HG03521 (cell line): ENCODE measurements at regions not wholly inside any gene's neighbourhood (a gene's known extent, or its start where the extent isn't known, plus 50 kb on each side); places are given as distances from the start of the nearest gene placed in this dataset.

Source experiments
- ATAC-seq: cut with Tn5 transposase; IDR thresholded peaks from one replicate; pipeline ENCODE4 v1.9.1; 2021; ENCODE audit warnings: mild to moderate bottlenecking, moderate library complexity; ENCODE audit not compliant: unreplicated experiment

DNA sequence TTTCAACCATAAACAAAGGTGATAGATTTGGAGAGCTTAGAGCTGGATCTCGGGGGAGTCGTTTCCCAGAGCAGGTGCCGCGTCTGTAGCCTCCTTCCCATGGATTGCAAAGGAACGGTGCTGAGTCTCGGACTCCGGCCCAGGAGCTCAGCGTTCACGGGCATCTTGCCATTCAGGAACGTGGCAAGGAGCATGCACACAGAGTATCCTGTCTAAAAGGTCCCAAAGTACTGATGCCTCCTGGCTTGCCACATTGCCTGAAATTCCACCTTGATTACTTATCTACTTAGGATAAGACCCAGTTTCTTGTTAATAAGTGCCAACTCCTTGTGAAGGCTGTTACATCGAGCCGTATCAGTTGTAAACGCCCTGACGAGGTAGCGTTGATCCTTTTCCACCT lies 197.8 kb upstream of the MYT1L start:
- ATAC-seq, result no peak

DNA sequence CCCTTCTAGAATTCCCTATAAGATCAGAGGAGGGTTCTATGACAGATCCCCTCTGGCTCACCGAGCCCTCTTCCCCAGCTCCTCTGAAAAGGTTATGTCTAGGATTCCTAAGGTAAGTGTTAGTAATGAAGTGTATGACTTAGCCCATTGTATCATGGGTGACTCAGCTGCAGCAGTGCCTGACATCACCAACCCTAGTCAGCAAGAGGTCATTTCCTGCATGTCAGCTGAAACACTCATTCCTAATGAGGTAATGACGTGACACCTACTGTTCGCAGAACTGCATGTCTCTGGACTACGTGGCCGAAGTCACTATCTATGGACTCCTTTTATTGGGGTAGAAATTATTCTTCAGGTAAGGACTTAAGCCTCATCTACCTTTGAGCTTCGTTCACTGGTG lies 196.1 kb upstream of the MYT1L start:
- ATAC-seq, result no peak

DNA sequence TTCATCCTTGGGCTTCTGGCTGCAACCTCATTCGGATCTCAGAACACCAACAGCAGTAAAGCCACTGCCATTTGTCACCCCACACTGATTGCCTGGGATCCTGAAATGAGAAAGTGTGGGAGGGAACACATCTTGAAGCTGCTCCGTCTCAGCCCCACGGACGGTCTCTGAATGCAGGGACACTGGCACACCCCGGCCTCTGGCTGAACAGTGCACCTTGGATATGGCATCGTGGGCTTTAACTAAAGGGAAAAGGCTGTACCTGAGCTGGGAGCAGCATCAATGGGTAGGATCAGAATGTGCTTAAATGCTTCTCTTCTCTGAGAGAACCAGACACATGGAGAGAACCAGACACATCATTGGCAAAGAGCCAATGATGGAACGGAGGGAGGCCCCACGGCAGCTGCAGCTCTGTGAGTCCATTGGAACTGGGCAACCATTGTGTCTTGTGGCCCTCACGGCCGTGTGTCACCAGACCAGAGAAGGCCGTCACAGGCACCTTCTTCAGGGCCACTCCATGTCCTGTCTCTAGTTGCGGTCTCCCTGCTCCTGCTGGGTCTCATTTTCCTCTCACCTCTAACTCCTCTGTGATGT lies 193.4 kb upstream of the MYT1L start:
- no peak for ATAC-seq

DNA sequence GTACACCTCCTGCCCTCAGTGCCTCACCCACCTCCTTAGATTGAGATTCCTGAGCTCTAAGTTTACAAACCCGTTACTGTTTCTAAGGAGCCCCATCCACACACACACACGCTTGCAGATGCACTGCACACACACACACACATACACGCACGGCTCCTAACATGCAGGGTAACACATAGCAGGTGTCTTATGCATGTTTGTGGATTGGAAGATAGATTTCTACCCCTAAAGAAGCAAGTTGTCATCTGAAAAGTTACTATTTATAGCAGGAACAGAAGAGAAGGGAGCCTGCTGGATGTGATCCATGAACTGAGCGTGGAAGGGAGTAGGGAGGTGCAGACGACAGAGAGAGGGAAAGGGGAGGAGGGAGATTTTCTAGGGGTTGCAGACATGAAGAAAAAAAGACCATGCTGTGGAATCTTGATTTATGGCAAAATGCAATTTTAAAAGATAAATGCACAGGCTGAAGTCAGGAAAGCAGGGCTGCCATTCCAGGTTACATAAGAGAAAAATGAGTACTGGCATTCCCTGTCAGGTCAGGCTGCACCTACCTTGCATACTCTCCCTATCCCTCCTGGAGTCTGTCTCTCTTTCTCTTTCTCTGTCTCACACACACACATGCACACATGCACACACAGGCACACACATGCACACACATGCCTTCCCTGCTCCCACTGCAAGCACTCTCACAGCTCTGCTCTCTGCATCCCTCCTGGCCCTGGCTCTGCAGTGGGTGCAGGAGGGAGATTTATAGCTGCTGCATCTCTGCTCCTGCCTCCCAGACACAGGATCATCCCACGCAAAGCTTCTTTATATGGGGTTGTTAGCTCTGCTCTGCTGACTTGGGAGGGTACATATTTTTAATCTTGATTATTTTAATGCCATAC lies 192.6 kb upstream of the MYT1L start:
- ATAC-seq, result no peak

DNA sequence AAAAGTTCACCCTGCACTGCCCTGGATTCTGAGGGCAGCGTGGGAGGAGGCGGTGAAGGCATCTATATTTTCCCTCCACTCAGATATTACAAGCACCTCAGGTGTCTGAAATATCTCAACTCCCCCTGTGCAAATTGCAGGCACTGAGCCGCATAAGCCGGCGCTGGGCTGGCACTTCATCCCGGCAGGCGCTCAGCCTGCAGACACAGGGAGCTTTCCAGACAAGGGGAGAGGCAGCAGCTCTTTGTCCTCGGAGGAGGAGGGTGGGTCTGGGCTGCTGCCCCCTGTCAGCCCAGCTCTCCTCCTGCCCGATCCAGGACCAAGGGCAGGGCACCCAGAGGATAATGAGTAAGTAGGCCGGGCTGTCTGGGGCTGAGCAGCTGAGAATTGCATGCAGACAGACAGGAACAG lies 189.3 kb upstream of the MYT1L start:
- no peak for ATAC-seq

DNA sequence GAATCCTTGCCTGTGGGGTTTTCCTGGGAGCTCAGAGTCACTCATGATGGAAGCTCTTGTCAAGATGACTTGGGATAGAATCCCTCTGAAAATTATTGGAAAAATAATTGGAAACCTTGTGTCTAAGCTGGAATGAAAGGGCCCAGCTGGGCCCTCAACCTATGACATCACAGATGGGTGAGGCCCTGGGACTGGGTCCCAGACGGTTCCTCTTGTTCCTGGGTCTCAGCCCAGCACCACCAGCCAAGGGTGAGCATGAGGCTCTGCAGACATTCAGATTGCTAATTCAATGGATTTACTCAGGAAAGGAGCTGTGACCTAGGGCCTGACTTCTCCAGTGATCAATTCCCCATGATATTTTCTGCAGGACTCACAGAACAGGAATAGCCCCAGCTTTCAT lies 188.3 kb upstream of the MYT1L start:
- no peak for ATAC-seq

DNA sequence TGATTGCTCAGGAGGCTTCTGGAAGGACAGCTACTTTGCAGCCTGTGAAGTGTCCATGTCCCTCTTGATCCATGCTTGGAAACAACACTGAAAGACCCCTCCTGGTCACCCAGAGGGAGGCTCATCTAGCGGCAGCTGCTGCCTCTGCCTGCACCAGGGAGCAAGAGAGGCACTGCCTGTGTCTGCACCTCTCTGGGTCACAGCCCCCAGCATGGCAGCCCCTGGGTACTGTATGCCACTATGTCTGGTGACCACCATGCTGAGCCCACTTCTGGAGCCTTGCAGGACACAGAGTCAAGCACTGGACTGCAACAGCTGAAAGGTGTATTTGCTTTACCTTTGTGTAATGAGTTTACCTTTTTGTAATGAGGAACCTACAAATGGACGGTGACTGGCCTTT lies 186.3 kb upstream of the MYT1L start:
- no peak for ATAC-seq

DNA sequence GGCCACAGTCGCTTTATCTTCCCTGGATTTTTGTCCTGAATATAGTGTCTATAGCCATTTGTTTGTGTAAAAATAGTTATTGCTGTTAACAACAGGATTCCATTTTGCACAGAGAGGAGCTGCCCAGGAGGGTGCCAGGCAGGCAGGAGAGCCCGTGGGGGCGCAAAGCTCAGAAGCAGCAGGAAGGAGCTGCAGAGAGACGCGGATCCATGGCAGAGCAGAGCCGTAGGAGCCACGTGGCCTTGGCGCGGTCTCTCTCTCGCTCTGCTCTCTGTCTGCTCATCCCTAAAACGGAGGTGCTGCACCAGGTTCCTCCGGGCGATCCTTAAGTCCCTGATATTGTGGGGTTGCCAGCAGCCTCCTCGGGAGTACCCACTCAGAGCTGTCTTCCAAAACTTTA lies 185.3 kb upstream of the MYT1L start:
- ATAC-seq, result no peak

DNA sequence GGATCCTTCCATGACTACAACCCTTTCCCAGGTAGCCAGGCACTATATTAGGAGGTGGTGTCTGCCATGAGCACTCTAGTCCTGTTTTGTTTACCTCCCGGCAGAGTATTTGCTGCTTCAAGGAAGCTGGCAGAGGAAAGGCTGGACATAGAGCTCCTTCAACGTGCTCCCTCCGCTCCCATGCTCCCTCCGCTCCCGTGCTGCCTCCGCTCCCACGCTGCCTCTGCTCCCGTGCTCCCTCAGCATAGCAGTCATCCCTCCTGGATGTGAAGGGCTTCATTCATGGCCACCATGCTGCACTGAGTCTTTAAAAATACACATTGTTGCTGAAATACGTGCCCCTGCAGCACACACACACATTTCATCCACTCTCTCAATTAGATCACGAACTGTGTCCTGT lies 181.9 kb upstream of the MYT1L start:
- ATAC-seq, result no peak

DNA sequence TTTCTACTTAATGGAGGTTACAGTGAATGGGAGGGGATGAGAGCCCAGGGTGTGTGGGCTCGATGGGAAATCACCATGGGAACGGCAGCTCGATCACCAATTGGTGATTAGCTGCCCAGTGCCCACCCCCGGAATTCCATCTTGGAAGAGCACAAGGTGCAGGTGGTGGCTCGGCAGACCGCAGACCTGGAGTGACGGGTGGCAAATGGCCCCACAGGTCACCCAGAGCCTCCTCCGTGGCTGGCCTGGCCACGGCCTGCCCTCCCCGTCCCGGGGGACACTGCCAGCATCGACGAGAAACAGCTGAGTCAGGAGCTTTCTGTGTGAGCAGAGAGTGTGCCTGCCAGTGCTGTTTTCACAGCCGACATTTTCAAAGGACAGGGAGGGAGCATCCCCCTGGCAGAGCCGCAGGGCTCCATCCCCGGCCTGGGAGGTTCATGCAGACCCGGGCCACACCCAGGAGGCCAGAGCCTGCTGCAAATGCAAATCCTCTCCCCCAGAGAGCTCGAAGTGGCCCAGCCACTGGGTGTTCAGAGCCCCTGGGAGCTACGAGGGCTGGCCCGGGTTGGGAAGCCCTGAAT lies 176.4 kb upstream of the MYT1L start:
- no peak for ATAC-seq

DNA sequence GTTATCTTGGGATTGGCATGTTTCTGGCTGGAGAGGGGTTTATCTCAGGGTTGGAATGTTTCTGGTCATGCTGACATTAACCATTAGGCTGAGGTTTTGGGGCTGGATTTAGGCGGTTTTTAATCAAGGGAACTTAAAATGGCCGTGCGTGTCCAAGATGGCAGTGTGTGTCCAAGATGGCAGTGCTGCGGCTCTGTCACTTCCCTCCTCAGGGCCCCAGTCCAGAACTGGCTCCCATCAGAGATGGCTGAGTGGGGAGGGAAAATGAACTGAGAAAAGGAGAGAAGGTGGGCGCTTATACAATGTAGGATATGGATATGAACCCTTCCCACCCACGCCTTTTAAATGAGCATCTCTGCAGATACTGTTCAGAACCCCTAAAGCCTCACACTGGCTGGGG lies 175.5 kb upstream of the MYT1L start:
- no peak for ATAC-seq

DNA sequence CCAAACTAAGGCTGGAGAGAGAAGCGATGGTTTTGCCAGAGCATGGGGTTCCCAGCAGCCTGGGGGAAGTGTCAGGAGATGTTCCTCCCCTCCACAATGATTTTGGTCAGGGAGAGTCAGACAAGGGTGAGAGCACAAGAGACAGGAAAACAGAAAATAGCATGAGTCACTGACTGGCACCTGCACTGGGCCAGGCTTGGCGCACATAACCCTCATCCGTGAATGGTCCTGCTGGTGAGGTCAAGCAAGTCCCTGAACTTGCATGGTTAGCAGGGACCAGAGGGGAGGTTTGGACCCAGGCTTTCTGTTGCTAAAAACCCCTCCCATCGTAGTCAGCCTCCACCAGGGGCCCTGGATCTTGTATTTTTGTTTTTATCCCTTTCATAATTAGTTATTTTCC lies 174.5 kb upstream of the MYT1L start:
- ATAC-seq, result no peak

DNA sequence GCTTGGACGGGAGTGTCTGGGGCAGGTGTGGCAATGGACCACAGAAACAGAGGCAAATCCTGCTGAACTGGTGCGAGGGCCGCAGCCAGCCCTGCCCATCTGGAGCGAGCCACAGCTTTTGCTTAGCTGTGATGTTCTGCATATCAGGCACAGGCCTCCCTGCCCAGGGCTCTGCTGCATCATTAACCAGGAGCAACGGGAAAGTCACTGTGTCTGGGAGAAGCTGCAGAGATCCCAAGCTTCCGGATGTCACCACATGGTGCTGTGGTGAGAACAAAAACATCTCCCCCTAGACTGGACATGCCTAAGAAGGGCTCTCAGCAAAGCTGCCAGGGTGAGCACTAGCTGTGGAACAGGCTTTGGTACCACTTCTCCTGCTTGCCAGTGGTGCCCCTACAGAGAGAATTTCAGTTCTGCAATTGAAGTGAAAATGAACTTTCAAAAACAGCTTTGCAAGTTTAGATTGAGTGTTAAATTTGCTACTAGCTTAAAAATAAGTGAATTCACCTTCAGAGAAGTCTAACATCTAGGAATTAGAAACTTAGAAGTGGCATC lies 172.9 kb upstream of the MYT1L start:
- ATAC-seq, result no peak

DNA sequence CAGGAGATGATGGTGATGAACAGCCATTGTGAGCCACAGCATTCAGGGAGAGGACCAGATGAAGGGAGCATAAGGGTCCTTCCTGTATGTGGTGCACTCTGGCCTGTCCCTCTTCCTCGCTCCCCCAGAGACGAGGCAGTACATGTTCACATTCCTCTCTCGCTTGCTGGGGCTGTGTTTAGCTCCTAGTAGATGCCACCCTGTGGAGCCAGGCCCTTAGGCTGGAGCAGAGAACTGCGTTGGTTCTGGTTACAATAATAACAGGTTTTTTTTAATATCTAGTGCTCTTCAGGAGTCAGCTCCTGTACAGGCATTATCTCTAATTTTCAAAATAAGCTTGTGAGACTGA lies 171.1 kb upstream of the MYT1L start:
- ATAC-seq, result no peak

DNA sequence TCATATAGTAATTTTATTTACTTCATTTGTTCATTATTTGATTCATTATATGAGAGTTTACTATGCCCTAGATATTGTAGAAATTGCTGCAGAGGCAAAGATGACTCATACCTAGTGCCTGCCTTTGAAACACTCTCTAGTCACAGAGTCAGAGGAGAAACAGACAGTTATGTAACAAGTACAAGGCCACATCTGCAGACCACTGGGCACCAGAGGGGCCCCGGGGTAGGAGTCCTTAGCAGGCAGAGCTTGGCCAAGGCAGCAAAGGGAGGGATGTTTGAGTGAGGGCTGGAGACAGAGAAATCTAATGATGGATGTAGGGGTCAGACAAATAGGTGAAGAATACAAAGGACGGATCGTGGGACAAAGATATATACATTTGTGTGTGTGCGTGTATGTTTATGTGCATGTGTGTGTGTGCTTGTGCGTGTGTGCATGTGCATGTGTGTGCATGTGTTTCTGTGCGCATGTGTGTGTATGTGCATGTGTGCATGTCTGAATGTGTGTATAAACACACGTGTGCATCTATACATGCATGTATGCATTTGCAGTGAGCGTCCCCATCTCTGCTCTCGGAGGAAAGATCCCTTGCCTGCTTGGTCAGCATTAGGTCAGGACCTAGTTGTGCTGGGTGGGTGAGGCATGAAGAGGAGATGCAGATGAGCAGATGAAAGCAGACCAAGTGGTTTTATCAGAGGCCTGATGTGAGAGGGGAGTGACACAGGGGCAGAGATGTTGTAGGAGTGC lies 170.6 kb upstream of the MYT1L start:
- ATAC-seq, result no peak

DNA sequence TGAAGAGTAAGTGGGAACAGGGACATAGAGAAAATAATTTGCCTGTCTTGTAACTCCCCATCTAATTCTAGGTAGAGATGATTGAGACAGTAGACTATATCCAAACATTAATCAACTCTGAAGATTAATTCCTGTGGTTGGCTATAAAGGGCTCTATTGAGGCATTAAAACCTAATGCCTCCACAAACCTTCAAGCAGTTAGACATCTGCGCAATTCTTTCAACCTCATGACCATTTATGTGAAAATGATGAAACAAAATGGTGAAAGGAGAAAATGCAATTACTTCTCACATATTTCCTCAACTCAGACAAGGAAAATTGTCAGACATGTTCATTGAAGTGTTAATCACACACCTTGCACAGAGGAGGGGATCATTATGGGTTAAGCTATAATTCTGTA lies 164.5 kb upstream of the MYT1L start:
- ATAC-seq, result no peak

DNA sequence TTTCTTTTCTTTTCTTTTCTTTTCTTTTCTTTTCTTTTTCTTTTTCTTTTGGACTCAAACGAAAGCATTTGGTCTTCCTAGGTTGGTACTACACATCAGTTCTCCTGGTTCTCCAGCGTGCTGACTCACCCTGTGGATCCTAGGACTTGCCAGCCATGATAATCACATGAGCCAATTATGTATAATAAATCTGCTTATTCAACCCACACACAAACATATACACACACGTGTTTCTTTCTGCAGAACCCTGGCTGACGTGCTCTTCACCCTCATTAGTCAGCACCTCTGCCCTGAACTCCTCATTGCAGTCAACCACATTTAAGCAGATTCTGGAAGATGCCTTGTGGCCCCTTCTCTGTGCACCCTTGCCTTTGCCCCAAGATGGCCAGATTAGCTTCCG lies 162.4 kb upstream of the MYT1L start:
- no peak for ATAC-seq

DNA sequence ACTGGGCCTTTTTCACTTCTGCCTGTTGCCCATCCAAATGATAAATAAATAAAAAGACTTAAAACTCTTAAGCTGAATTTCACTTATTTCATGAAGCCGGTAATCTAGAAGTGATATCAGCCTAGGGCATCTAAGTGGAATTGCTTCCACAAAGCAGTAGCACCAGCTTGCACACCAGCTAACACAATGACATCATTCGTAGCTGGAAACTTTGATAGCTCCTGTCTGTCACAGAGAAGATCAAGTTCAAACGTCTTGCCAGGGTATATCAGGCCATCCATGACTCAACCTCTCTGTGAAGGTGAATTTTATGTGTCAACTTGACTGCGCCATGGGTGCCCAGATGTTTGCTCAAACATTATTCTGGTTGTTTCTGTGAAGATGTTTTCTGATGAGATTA lies 161.7 kb upstream of the MYT1L start:
- no peak for ATAC-seq

DNA sequence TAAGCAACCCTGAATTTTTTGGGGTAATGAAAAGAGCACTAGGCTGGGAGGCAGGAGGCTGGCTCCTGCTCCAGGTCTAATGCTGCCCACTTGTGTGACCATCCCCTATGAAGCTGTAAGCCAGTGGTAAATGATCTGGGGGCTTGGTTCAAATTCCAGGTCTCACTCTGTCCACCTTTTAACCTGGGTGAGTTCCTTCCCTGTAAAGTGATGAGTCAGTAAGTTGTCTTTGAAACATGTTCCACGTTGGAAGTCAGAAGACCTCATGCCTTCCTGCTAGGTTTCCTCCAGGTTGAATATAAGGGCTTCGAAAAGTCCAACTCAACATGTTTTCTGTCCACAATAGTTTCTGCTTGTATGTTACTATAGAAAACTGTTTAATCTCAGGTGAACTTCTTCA lies 160.9 kb upstream of the MYT1L start:
- no peak for ATAC-seq

DNA sequence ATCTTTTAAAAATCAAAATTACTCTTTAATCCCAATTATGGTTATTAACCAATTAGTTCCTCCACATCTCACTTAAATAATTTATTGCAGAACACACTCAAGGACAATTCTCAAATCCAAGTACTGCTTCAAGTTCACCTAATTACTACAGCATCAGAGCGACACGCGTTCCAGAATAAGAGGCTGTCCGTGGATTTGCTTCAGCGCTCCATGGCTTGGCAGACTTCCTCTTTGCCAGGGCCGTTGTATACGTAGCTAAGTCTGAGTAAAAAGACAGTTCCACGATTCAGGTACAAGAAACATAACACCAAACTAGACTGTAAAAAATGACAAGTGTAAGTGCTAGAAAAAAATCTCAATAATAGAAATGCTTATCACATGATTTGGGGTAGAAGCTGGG lies 153.2 kb upstream of the MYT1L start:
- no peak for ATAC-seq

DNA sequence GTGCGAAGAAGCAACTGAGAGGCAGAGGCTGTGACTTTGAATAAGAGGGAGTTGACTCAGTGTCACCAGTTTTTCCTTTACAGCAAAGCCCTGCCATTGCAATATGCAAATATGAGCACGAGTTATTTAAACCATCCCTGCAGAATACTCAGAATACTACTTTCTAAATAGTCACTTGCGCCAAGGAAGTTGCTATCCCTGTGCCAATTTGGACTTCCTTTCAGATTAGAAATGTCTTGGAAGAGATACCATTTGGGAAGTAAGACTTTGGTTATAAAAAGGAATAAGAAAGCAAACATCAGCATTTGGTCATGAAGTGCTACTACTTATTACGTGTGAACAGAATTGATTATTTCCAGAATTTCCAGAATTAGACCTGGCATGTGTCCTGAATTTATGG lies 151.8 kb upstream of the MYT1L start:
- ATAC-seq, result no peak

DNA sequence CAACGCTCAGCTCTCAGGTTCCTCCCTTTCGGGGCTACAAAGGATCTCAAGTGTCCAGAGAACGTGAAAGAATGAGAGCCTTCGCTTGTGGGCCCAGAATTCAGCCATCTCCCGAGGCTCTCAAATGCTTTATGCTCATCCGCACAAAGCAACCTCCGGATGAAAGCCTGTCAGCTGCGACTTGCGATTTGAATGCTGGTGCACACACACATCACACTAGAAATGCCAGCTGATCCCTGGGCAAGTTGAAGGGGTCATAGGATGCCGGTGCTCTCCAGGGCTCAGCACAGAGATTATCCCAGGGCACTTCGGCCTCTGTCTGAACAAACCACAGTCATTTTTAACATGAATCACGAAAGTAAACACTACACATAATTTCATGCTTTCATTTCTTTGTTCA lies 141.8 kb upstream of the MYT1L start:
- ATAC-seq, result no peak
